GM19043 (cell line): ENCODE measurements at regions not wholly inside any gene's neighbourhood (a gene's known extent, or its start where the extent isn't known, plus 50 kb on each side); places are given as distances from the start of the nearest gene placed in this dataset.

Experiments used
- ATAC-seq: cut with Tn5 transposase; IDR thresholded peaks from one replicate; pipeline ENCODE4 v1.9.1; 2021; ENCODE audit warnings: low read depth; ENCODE audit not compliant: unreplicated experiment

DNA sequence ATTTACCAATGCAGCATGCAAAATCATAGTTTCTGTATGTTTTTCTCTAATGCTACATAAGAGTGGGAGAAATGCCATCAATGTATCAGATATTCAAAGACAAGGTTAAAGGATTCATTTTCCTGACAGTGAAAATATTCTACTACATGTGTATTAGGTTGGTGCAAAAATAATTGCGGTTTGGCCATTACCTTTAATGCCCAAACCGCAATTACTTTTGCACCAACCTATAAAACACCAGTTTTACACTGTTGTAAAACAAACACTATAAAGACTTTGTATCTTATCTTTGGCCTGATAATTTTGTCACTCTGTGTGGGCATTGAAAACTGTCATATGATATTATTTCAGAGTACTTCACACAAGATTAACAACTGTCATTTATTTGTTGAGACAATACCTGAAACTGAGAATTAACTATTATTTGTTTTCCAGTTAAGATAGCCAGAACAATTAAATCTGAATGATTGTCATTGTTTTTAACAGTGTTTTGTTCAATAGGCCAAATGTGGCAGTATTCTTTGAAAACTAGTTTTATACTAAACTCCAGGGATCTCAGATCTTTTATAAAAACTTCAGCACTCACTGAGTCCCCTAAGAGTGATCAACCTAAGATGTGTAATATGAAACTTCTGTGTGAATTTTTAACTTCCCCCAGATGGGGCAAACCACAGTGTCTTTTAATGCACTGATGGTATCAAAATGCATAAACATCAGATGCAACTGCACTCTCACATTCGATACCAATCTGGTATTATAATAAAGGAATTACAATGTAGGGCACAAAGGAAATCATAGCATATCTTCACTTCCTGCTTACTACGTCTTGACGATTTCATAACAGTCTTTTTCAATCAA lies 53.8 kb upstream of the FBN2 start:
- no peak for ATAC-seq

DNA sequence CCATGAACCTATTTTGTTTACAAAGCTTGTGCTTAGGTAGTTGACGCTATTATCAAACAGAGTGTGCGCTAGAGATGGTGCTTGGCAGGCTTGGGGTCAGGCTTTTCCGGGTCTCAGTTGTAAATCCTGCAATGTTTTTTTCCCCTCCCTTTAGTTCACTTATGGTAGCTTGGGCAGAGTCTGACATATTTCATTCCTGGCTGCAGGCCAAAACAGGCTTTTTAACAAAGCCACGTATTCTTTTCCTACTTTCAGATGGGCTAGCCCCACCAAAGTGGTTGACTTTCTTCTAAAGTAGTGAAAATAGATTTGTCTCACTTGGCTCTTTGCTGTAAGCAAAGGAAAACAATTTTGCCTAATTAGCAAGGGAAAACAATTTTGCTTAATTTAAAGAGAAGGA lies 58.0 kb upstream of the FBN2 start:
- no peak for ATAC-seq

DNA sequence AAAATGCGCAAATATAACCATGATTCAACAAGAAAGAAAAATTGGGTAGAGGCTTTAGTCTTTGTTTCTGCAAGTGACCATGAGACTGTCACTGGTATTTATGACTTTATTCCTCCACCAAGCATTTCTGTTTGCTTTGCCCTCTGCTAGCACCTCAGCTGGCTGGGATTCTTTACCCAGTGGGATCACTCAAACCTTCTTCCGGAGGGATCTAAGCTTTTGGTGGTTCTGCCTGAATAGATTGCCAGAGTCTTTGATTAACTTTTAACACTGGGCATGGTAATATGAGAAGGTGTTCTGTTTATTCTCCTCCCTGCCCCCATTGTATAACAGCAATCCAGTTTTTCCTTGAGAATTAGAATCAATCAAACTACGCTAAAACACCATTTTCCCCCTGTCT lies 59.1 kb upstream of the FBN2 start:
- ATAC-seq: no peak

- no peak for ATAC-seq
Measured at GRCh38 chr5:128613128-128613527, 75.1 kb upstream of the FBN2 start.

- no peak for ATAC-seq
Measured at GRCh38 chr5:128613766-128614165, 75.7 kb upstream of the FBN2 start.

- no peak for ATAC-seq
Measured at GRCh38 chr5:128615578-128615977, 77.5 kb upstream of the FBN2 start.

DNA sequence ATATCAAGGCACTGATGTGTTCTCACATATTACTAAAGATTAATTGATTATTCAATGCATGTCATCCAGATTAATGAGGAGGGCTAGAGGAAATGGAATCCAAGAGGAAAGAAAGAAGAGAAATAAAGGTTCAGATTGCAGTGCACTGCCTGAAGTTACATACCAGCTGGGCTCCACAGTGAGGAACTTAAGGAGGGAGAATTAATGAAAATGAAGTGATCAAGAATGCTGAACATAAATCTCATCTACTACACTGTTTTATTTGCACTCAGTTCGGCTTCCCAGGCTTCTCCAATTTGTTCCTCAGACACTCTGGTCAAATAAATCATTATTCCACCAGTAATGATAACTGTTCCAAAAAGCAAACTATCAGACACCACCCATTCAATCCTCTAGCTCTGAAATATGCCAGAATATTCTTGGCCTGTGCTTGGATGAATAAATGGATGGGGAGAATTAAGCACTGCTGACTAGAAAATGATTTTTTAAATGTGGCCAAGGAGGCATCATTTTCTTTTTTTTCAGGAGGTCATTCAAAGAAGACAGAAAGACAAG lies 88.6 kb upstream of the FBN2 start:
- no peak for ATAC-seq

- no peak for ATAC-seq
Measured at GRCh38 chr5:128627939-128628338, 89.9 kb upstream of the FBN2 start.

- no peak for ATAC-seq
Measured at GRCh38 chr5:128629157-128629556, 91.1 kb upstream of the FBN2 start.

GRCh38 chr5:128630121-128630520 lies 92.1 kb upstream of the FBN2 start:
- ATAC-seq: no peak

DNA sequence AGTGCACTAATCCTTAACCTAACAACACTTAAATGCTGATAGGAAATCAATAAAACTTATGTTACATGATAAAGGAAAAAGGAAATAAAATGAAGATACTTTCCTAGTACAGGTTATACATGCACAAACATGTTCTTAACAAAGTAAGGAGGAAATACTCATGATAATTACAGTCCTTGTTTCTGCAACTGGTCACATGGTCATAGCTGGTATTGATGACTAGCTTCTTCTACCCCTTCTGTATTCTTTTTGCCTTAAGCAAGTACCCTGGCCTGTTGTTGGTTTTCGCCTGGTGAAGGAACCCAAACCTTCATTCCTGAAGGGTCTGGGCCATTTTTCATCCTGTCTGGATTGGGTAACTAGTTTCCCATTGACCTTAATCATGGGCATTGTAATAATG lies 93.7 kb upstream of the FBN2 start:
- ATAC-seq: no peak

- no peak for ATAC-seq
Measured at GRCh38 chr5:128632264-128632663, 94.2 kb upstream of the FBN2 start.

- ATAC-seq: no peak
Measured at GRCh38 chr5:128633901-128634300, 95.9 kb upstream of the FBN2 start.

DNA sequence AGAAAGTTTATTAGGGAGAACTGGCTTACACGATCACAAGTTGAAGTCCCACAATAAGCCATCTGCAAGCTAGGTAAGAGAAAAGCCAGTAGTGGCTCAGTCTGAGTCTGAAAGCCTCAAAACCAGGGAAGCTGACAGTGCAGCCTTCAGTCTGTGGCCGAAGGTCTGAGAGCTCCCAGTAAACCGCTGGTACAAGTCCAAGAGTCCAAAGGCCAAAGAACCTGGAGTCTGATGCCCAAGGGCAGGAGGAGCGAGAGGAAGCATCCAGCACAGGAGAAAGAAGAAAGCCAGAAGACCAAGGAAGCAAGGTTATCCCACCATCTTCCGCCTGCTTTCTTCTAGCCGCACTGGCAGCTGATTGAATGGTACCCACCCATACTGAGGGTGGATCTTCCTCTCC lies 97.3 kb upstream of the FBN2 start:
- ATAC-seq: no peak

DNA sequence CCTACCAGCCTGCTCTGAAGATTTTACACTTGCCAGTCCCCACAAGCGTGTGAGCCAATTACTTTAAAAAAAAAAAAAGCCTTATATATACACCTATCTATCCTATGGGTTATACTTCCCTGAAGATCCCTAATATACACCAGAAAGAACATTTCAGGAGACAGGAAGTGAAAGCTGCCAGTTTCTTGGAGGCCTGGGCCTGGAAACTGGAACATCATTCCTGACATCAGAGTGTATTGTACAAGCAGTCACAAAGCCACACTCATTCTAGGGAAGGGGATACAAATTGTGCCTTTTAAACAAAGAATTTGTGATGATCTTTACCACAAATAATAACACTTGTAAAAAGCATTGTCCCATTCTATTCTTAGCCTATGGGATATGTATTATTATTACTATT lies 98.3 kb upstream of the FBN2 start:
- no peak for ATAC-seq

DNA sequence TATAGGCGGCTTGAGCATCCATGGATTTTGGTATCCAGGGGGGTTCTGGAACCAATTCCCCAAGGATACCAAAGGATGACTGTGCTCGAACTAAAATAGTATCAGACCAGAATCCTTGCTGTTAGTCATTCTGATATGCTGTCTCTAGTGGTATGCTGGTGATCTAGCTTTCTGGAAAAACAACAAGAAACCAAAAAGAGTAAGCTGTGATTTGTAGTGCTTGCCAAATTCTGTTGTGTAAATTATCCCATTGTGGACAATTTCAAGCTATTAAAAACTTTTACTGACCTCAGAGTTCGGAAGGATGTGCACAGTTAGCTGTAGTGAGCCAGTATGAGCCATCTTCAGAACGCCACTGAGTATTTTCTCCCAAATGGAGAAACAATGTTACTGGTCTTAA lies 99.0 kb upstream of the FBN2 start:
- no peak for ATAC-seq

GRCh38 chr5:128641861-128642260 lies 103.8 kb upstream of the FBN2 start:
- ATAC-seq: no peak

DNA sequence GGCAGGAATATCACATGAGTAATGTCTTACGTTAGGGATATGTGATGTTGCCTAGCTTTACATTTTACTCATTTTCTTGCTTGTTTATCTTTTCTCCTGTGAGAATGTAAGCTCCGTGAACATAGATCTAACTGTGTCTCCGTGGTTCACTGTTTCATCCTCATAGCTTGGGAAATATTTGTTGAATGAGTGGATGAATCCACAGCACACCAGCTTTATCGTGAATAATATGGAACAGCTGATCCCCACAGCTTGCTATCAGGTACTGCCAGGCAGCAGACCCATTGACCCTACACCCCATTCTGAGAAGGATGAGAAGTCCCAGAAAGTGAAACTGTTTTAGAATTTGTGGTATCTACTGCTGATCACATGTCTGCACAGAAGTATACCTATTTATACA lies 106.8 kb upstream of the FBN2 start:
- ATAC-seq: no peak

DNA sequence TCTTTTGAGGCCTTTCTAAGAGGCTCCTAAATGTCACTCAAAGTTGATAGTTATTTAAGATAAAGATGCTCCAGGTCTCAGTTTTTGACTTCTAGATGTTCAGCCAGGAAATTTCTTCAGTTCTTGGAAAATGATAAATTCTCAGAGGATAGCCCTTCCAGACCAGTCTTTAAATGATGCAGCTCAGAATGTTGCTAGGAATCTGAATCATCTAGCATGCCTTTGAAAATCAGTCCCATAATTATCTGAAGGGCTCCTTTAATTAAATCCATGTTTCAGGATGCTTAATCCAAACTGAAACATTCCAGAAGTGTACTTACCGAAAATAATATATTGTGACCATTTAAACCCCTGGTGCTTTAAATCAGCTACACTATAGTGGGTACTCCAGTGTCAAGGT lies 107.5 kb upstream of the FBN2 start:
- ATAC-seq: no peak

DNA sequence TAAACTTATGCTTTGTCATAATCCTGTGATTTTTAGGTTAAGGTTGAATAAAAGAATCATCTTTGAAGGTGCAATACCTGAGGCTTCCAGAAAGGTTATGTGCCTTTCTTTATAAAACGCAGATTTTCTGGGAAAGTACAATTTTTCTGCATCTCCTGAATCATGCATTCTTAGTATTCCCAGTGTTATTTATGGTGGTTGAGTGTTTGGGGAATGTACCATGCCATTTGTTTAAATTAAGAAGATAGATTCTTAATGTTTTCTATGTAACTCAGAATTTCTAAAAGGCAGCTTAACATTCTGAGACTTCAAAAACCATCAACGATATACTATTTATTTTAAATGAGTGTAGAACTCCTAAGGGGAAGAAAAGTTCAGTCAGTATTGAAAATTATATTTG lies 108.1 kb upstream of the FBN2 start:
- ATAC-seq: no peak

DNA sequence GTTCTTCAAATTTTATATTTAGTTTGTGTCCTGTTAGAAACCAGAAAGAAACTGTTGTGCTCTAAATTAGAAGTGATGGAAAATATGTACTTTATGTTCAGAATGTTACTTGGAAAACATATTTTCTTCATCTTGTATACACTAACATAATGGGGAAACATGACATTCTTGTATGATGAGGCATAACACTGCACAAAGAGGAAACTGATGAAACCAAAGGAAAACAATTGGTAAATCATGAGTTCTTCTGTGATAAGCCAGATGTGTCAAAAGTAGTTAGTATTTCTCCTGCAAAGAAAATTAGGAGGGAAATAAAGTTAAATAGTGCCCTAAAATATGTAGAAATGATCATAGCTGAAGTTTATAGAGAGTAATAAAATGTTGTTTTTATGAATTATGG lies 111.1 kb upstream of the FBN2 start:
- ATAC-seq: no peak

GRCh38 chr5:128662997-128663396 lies 125.0 kb upstream of the FBN2 start:
- no peak for ATAC-seq
